Vagina (tissue), 2 donors: ENCODE measurements at regions not wholly inside any gene's neighbourhood (a gene's known extent, or its start where the extent isn't known, plus 50 kb on each side); places are given as distances from the start of the nearest gene placed in this dataset.

Source experiments
- POLR2AphosphoS5 ChIP-seq, 2 donors: sonication (generic); formaldehyde crosslinking; IDR thresholded peaks; one replicate each; pipeline ENCODE4 v1.9.0; 2017; ENCODE audit warnings: antibody characterized with exemption in 2 of 2, mild to moderate bottlenecking in 2 of 2, low read depth in 1 of 2; ENCODE audit not compliant: insufficient read depth in 1 of 2
- TF ChIP-seq, protein P1 (sequence below), 3 experiments: fragments of 450-650 bp in 2 of 3; fragments of 200-600 bp in 1 of 3; sonication (generic) in 1 of 3; IDR thresholded peaks; one replicate each; pipeline ENCODE4 v1.5.1; 2017 to 2019; ENCODE audit warnings: antibody characterized with exemption in 3 of 3, mild to moderate bottlenecking in 2 of 3, moderate library complexity in 2 of 3

DNA sequence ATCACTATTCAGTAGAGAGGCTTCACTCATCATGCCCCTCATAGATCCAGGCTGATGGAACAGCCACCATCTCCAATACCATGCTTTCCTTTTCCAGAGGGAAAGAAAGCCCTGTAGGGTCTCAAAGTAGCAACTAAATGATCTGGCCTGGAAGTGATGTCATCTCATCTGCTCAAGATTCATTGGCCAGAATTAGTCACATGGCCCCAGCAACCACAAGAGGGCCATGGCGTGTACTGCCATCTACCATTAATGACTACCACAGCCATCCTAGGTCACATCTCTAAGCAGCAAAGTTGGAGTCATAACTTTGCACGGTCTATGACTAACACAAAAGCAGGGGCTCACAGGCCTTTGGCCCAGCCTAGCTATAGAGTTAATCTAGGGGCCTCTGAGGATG lies 194.8 kb downstream of the KIT start:
- TF ChIP-seq, protein P1, sequence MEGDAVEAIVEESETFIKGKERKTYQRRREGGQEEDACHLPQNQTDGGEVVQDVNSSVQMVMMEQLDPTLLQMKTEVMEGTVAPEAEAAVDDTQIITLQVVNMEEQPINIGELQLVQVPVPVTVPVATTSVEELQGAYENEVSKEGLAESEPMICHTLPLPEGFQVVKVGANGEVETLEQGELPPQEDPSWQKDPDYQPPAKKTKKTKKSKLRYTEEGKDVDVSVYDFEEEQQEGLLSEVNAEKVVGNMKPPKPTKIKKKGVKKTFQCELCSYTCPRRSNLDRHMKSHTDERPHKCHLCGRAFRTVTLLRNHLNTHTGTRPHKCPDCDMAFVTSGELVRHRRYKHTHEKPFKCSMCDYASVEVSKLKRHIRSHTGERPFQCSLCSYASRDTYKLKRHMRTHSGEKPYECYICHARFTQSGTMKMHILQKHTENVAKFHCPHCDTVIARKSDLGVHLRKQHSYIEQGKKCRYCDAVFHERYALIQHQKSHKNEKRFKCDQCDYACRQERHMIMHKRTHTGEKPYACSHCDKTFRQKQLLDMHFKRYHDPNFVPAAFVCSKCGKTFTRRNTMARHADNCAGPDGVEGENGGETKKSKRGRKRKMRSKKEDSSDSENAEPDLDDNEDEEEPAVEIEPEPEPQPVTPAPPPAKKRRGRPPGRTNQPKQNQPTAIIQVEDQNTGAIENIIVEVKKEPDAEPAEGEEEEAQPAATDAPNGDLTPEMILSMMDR (IDR thresholded peaks at IDR 0.05): no peak
- TF ChIP-seq POLR2AphosphoS5 (IDR thresholded peaks at IDR 0.05; ENCODE audit: insufficient read depth in 1 of 2, low read depth in 1 of 2): no peak
